Daoy (cell line): ENCODE measurements at regions not wholly inside any gene's neighbourhood (a gene's known extent, or its start where the extent isn't known, plus 50 kb on each side); places are given as distances from the start of the nearest gene placed in this dataset.

ENCODE experiments used
- DNase-seq: peaks from one replicate; pipeline ENCODE4 v3.0.0-alpha.2; 2015; ENCODE audit warnings: low read depth

DNA sequence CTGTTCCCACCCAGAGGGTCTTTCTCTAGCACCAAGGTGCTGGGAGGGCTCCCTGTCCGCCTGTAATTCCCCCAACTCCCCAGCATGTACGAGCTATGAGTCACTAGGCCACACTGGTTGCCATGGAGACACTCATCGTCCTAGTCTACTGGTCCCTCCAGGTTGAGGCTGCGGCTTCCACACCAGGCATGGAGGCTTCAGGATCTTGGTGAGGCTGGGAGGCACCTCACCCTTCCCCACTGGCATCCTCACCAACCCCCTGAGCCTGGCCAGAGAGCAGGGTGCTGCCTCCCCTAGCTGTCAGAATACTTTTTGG lies 75.6 kb upstream of the KAZN start:
- peak; percentile 86 for DNase-seq

DNA sequence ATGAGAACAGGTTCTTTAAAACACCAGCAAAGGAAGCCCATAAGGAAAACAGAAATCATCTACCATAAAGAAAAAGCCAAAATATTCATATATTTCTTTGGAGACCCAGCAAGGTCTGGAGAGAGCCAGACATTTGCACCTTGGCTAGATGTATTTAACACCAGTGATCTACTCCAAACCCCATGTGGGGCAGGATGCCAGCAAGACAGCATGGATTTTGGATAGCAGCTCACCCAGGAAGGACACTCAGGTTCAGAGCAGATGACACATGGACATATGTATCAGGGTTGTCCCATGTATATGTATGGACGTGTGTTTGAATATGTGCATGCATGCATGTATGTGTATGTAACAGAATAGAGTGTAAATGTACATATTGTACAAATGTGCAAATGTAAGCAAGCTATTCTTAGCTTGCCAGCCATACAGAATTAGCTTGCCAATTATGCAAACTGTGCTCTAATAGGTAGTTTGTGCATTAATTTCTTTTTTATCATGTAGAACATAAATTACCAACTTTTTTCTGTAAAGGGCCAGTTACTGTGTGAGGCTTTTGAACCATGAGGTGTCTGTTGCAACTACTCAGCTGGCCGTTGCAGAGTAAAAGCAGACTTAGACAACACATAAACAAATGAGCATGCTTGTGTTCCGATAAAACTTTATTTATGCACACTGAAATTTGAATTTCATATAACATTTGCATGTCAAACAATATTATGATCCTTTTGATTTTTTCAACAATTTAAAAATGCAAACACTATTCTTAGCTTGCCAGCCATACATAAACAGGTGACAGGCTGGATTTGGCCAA lies 73.5 kb upstream of the KAZN start:
- no peak for DNase-seq

DNA sequence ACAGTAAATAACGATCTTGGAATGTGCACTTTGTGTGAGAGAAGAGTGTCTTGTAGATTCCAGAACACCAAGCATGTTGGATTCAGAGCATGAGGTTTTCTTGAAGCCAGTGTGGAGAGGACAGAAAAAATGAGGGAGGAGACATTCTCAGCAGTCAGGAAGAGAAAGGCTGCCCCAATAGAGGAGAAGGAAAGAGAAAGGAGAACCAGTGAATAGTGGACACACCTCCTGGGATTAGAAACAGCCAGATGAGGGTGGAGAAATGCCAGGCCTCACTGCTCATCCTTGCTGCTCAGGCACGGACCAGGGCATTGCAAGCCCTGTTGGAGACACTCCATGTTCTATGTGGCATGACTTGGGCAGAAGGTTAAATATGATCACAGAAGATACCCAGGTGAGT lies 69.0 kb upstream of the KAZN start:
- no peak for DNase-seq

DNA sequence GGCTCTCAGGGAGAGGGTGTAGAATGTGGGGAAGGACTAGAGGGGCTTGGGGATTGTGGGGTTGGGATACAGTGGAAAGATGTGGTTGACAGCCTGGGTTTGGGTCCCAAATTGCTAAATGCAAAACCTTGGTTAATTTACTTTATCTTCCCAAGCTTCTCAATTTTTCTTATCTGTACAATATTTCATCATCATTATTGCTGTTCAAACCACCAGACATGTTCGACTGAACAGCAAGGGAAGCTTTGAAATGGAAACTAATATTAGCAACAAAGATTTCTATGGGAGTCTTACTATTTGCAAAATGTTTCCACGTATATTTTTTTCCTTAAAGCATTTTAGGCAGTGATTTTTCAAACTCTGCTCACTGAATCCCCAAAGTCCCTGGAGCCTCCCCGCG lies 67.0 kb upstream of the KAZN start:
- no peak for DNase-seq

DNA sequence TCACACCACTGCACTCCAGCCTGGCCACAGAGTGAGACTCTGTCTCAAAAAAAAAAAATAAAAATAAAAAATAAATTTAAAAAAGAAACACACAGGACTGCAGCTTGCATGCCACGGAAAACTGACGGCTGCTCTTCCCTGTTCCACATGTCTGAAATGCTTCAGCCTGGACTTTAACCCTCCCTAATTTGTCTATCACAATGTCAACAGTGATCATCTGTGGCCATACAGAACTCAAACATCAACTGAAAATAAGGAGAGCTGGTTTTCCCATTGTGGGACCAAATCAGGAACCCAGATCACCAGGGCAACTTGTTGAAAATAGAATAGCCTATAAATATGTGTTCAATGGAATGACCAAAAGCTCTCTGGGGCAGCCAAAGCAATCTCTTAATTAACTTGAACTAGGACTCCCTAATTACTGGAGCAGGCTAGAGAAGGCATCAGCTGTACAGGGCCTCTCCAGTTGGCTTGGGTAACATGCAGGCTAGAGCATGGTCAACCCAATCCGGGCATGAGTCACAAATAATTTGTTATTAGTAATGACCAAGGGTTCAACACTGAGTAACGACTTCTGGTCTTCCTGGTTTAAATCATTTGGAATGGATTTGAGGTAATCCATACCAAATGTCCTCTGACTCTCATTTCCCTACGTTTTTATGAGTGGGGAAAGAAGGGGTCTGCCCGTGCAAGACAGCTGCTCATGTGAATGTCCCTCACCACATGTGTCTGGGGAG lies 62.7 kb upstream of the KAZN start:
- DNase-seq: no peak

DNA sequence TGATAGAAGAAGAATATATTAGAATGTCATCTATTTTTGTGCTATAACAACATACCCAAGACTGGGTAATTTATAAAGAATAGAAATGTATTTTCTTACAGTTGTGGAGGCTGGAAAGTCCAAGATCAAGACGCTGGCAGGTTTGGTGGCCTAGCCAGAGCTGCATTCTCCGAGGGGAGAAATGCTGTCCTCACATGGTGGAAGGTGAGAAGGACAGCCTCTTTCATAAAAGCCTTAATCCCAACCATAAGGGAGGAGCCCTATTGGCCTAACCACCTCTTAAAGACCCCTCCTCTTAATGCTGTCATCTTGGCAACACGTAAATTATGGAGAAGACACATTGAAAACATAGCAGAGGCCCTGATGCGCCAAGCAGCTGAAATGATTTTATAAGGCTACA lies 60.1 kb upstream of the KAZN start:
- peak; percentile 19 for DNase-seq

DNA sequence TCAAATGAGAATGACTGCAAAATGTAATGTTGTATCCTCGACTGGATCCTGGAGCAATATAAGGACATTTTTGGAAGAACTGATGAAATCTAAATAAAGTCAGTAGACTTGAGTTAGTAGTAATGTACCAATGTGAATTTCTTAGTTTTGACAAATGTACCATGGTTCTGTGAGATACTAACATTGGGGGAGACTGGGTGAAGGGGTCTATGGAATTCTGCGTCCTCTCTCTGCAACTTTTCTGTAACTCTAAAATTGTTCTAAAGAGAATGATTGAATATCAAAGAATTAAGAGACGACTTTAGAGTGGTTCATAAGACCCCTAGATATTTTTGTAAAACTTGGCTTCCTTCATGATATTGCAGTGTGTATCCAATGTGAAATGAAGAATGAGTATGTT lies 59.2 kb upstream of the KAZN start:
- no peak for DNase-seq

DNA sequence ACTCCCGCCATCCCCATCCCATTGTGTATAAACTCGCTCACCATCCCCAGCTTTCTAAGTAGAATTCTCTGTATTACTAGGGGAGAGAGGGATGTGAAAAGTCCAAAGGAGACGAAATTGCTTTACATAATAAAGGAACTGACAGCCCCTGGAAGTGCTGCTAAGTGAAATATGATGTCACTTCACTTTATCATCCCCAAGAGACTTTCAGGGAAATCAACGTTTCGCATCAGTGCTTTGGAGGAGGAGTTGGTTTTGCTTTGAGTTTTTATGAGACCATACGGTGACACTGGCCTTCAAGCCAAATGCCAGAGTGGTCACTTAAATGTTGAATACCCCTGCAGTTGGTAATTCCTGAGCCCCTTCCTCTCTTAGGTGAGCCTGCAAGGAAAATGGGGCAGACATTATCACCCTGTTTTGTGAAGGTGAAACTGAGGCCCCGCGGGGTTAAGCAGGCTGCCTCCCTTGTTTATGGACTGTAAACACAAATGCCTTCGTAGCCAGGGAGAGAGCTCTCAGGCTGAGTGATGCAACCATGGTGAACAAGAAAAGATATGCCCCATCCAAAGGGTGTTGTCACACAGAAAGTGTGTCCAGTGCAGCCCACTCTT lies 58.4 kb upstream of the KAZN start:
- no peak for DNase-seq

DNA sequence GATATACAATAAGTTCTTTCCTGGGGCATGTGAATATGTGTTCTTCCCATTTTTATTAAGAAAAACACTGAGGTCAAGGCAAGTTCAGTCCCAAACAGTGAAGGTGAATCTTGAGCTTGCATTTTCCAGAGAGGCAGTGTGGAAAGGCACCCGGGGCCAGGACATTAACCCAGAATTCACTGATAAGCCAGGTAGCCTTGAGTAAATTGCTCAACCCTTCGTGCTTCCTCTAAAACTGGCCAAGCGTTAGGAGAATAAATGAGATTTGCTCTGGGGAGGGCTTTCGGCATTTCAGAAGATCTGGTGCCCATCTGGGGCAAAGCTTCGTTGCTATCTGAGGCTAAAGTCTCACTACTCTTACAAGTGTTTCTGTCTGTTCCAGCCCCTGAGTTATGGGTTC lies 57.1 kb upstream of the KAZN start:
- DNase-seq: no peak

DNA sequence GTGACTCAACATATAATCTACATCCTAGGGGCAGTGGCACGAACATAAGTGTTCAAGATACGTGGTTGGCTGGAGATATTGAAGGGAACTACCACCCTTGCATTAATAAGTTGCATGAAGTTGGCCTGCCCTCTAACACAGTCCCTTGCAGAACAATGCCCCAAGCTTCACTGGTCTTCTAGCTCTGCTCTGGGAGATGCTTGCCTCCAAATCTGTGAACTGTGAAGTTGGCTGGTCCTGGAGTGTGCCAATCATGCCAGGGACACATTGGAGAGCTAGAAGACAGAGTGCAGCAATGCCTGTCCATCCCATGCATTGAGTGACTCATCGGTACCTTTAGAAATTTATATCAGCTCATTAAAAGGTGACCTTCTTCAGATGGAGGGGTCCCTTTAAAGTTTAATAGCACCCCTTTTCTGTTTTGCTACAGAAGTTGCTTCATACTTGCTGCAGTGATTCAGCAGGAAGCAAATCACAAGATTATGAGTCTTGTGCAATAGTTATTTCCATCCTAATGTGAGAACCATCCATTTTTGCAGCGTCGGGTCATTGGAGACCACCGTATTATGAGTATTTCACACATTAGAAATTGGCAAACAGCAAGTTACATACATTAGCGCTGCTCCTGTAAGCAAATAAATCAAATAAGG lies 55.2 kb upstream of the KAZN start:
- peak; percentile 48 for DNase-seq

DNA sequence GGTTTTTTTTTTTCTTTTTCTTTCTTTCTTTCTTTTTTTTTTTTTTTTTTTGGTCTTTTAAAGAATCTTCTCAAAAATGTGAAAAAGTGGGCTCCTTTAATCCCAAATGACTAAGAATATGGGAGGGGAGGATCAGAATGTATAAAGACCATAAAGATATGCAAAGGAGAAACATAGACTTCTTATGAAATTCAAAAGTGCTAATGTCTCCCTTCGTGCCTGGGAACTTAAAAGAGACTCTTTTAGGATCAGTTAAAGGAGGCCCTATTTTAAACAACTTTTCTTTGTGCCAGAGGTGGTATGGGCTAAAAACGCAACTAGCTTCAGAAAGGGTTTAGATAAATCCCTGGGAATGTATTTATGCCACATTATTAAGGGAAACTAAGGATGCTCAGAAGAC lies 54.2 kb upstream of the KAZN start:
- DNase-seq: no peak

DNA sequence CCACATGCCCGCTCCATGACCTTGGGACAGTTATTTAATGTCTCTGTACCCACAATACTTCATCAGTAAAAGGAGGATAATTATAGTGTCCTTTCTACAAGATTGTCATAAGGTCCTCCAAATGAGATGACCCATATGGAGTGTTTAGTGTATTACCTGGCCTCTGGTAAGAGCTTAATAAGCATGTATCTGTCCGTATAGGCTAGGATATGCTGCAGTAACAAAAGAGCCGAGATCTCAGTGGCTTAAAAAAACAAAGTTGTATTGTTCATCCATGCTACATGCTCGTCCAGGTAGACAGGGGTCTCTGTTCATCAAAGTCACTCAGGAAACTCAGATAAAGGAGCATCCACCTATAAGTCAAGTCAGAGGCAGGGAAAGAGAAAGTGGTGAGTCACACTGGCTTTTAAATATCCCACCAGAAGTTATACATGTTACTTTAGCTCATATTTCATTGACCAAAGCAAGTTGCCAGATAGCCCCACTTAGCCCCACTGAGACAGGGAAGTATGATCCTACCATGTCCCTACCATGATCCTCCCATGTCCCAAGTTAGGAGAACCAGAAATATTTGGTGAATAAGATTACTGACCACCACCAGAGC lies 53.0 kb upstream of the KAZN start:
- DNase-seq: no peak

DNA sequence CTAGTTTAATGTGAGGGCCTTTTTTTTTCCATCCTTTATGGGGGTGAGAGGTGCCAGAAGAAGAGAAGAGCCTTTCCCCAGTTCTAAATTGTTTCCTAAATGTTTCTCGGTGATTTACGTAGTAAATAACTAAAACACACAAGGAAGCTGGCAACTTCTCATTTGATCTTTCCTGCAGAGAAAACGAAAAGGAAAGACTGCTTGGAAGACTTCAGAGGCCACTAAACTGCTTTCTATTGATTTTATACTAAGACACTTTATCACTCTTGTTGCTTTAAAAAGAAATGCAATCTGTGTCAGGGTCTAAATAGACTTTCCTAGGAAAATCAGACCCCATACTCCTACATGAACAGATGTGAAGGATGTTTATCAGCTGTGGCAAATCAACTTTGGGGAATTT lies 52.1 kb upstream of the KAZN start:
- DNase-seq: no peak
